ENCODE measurements at regions not wholly inside any gene's neighbourhood (a gene's known extent, or its start where the extent isn't known, plus 50 kb on each side); places are given as distances from the start of the nearest gene placed in this dataset.
"Not testable (repeated sequence)": the region's sequence is repeated elsewhere in the genome, so short reads cannot be mapped to it uniquely, and the experiment has no call there.

DNA sequence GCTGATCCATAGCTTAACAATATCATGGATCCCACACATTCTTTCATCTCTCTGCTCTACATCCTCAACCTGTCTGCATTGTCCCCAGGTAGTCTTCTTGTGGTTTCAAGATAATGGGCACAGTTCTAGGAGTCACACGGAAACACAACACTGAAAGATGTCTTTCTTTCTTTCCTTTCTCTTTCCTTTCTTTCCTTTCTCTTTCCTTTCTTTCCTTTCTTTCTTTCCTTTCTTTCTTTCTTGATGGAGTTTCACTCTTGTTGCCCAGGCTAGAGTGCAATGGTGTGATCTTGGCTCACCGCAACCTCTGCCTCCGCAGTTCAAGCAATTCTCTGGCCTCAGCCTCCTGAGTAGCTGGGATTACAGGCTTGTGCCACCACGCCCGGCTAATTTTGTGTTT, 76.2 kb upstream of the PPM1B start:
- TF ChIP-seq EZH2 (IDR thresholded peaks at IDR 0.05; ENCODE audit: insufficient read depth, poor library complexity, severe bottlenecking); EZH2phosphoT487 (IDR thresholded peaks at IDR 0.05; ENCODE audit: insufficient read depth, low read depth): not testable (repeated sequence)
